C4-2B (cell line): ENCODE measurements at regions not wholly inside any gene's neighbourhood (a gene's known extent, or its start where the extent isn't known, plus 50 kb on each side); places are given as distances from the start of the nearest gene placed in this dataset.

Experiments
- CTCF ChIP-seq: fragments of 450-650 bp; conservative IDR thresholded peaks from 2 replicates; pipeline ENCODE4 v1.5.1; 2017; ENCODE audit warnings: mild to moderate bottlenecking
- ZFX ChIP-seq: fragments of 450-650 bp; IDR thresholded peaks from 2 replicates; pipeline ENCODE4 v1.6.1; 2017

- TF ChIP-seq CTCF (no peak), ZFX (no peak)
Measured at GRCh38 chr18:55013086-55013485, 53.8 kb upstream of the CCDC68 start.
